HG02981 (cell line): ENCODE measurements at regions not wholly inside any gene's neighbourhood (a gene's known extent, or its start where the extent isn't known, plus 50 kb on each side); places are given as distances from the start of the nearest gene placed in this dataset.

Source experiments
- ATAC-seq: cut with Tn5 transposase; IDR thresholded peaks from one replicate; pipeline ENCODE4 v1.9.1; 2021; ENCODE audit warnings: mild to moderate bottlenecking, moderate library complexity; ENCODE audit not compliant: unreplicated experiment

GRCh38 chr6:126603410-126603809 lies 263.5 kb downstream of the CENPW start:
- ATAC-seq = no peak

DNA sequence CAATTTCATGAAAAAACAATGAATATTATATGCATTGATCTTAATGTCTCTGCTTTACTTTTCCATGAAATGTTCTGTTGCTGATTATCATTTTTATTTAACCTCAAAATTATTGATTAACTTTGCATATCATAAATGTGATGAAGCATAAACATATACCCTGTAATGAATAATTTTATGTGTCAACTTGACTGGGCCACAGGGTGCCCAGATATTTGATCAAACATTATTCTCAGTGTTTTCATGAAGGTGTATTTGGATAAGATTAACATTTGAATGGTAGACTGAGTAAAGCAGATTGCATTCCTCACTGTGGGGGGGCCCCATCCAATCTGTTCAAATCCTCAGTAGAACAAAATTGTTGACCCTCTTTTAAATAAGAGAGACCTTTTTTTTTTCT lies 265.2 kb downstream of the CENPW start:
- ATAC-seq = no peak

GRCh38 chr6:126607289-126607688 lies 267.4 kb downstream of the CENPW start:
- no peak for ATAC-seq

GRCh38 chr6:126608681-126609080 lies 268.8 kb downstream of the CENPW start:
- no peak for ATAC-seq

DNA sequence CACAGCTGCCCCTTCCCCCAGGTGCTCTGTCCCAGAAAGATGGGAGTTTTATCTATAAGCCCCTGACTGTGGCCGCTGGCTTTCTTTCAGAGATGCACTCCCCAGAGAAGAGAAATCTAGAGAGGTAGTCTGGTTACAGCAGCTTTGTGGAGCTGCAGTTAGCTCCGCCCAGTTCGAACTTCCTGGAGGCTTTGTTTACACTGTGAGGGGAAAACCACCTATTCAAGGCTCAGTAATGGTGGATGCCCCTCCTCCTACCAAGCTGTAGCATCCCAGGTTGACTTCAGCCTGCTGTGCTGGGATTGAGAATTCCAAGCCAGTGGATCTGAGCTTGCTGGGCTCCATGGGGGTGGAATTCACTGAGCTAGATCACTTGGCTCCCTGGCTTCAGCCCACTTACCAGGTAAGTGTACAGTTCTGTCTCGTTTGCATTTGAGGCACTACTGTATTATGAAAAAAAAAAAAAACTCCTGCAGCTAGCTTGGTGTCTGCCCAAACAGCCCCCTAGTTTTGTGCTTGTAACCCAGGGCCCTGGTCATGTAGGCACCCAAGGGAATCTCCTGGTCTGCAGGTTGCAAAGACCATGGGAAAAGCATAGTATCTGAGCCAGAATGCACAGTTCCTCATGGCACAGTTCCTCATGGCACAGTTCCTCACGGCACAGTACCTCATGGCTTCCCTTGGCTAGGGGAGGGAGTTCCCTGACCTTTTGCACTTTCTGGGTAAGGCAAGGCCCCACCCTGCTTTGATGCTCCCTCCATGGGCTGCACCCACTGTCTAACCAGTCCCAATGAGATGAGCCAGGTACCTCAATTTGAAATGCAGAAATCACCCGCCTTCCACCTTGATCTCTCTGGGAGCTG lies 275.0 kb downstream of the CENPW start:
- no peak for ATAC-seq

DNA sequence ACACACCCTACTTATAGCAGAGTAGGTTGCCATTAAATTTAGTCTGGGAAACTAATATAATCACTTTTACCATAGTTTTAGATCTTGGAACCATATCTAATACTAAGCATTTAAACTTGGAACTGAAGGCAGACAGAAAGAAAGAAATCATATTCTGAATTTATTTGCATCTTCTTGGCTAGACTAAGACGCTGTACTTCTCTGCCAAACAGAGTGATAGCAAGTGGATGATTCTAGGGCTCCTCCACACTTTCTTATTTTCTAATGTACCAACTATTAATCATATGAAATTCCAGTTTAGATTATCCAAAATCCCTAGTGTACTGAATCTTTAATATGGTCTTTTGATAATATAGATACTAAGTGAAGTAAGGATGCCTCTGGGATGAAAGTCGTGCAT lies 277.0 kb downstream of the CENPW start:
- no peak for ATAC-seq

GRCh38 chr6:126618639-126619343 lies 278.9 kb downstream of the CENPW start:
- no peak for ATAC-seq

GRCh38 chr6:126620719-126621118 lies 280.8 kb downstream of the CENPW start:
- no peak for ATAC-seq

DNA sequence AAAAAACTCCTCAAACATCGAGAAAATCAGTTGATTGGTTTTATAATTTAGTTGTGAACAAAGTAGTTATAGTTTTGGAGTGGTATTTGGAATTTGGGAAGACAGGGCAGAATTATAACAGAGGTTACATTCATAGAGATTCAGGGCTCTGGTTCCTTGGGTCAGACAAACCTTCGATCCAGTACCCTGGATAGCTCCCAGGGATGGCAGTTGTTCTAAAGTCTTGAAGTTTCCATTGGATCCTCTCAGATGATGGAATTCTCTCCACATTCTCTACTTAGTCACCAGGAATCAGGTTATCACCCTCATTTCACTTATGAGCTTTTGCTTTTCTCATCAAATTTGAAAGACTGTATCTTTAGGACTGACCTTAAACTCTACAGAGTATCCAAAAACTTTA lies 285.1 kb downstream of the CENPW start:
- no peak for ATAC-seq

GRCh38 chr6:126628125-126628524 lies 288.2 kb downstream of the CENPW start:
- peak; percentile 47 for ATAC-seq

- no peak for ATAC-seq
Observed at GRCh38 chr6:126631363-126631762, 291.4 kb downstream of the CENPW start.

DNA sequence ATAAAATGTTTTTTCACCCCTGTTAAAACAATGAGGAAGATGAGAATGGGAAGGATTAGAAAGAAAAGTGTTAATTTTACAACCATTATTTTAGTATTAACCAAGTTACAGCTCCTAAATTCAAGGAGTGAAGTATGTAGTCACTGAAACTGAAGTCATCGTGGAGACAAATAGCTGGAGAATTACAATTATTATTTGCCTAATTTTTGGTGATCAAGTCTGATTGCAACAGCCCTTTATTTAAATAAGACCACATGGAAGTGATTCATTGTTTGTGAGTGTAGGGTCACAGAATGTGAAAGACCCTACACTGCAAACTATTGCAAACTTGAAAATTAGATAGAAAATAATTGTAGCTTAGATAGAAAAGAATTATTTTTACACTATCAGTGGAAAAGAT lies 292.4 kb downstream of the CENPW start:
- no peak for ATAC-seq

DNA sequence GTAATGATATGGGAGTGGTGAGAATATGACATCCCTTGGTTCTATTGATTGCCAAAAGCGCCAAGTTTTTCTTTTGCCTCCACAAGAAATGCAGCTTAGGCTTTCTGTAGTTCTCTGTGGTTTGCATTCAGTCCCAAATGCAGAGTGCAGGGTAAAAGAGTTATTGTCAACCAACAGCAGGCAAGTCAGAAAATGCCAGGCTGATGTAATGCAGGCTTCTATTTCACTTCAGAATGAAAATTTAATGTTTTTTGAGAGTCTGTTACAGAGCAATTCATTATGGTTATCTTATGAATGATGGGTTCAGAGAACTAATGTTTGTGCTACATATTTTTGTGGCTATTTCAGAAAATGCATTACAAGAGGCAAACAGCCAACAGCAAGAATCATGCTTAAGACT lies 293.5 kb downstream of the CENPW start:
- no peak for ATAC-seq

DNA sequence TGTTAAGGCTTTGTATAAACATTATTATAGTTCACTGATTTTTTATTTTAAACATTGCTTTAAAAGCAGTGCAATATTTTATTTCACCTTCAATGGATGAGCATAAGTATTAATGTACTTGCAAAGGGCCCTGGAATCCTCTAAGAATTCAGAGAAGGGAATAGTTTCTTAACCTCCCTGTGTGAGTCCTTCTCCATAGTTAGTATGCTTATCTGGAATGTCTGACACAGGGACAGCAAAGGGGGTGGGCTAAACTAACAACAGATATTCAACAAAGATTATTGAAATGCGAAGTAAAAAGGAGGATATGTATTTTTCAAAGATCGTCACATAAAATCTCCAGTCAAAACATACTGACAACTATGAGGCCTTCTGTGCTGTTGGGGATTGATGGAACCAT lies 300.4 kb downstream of the CENPW start:
- ATAC-seq = no peak

GRCh38 chr6:126640921-126641320 lies 301.0 kb downstream of the CENPW start:
- no peak for ATAC-seq

DNA sequence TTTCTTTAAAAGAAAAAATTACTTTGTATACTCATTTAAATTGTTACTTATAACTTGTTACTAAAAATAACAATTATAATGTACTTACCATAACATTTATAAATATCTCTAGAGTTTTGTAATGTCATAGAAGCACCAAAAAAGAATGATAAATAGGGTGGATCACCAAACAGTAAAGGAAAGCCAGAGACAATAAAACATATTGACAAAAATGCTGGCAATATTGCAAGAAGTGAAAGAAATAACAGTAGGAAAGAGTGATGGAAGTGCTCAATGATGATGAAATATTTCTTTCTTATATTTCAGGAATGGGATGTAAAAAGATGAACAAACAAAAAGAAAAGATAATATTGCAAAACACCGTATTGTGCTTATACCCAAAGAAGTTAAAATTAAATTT lies 301.7 kb downstream of the CENPW start:
- no peak for ATAC-seq

- ATAC-seq = no peak
Observed at GRCh38 chr6:126643352-126643751, 303.4 kb downstream of the CENPW start.

- ATAC-seq = no peak
Observed at GRCh38 chr6:126650931-126651330, 311.0 kb downstream of the CENPW start.

GRCh38 chr6:126657561-126658175 lies 317.8 kb downstream of the CENPW start:
- no peak for ATAC-seq

GRCh38 chr6:126660376-126660775 lies 320.5 kb downstream of the CENPW start:
- no peak for ATAC-seq

DNA sequence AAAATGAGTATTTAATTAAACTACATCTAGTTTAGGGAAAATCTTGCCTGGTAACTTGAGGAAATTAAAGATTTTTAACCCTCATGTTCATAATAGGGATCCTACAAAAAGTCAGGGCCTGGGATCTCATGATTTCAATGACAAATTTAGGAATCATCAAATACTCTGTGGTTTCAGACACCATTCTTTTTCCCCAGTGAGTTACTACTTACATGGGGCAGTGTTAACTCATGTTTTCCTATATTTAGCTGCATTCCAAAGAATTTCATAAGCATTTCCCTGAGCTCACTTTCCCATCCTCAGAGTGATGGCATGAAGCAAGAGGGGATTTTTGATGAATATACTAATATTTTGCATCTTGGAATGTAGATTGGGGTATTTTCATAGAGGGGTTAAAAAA lies 321.7 kb downstream of the CENPW start:
- ATAC-seq = no peak

GRCh38 chr6:126662966-126663365 lies 323.1 kb downstream of the CENPW start:
- no peak for ATAC-seq
